ENCODE measurements at regions not wholly inside any gene's neighbourhood (a gene's known extent, or its start where the extent isn't known, plus 50 kb on each side); places are given as distances from the start of the nearest gene placed in this dataset.

- no peaks in the 10 kb centered on the region for H3K27me3 ChIP-seq (ENCODE audit: insufficient read depth, low read length)
- no TSS peak for BruUV-seq (replicated peaks)
- ChIA-PET RAD21 (ENCODE audit: low non-redundant PET in 1 of 2, low total read pairs in 2 of 2, uncharacterized antibody in 2 of 2, unreplicated experiment in 2 of 2) (no interaction called here), POLR2A (no interaction called here), CTCF (no interaction called here)
- no peak for DNase-seq (ENCODE audit: low read depth, low spot score)
- H3K4me2 ChIP-seq (ENCODE audit: low read length), result no peak overlapping the region
- intact Hi-C loops (cut with micrococcal nuclease), result no loop called here
- ATAC-seq, result no peak
- no peak for TF ChIP-seq POLR2AphosphoS5 (IDR thresholded peaks at IDR 0.05; ENCODE audit: low read depth, low read length)
- TF ChIP-seq EZH2phosphoT487 (IDR thresholded peaks at IDR 0.05; ENCODE audit: borderline replicate concordance), result no peak
- TF ChIP-seq ZNF274 (IDR thresholded peaks at IDR 0.05; ENCODE audit: low read depth, low read length), result no peak
- TF ChIP-seq TCF7L2 (IDR thresholded peaks at IDR 0.05; ENCODE audit: borderline replicate concordance, extremely low read depth, insufficient read depth, insufficient read length), result no peak
- no peak for TF ChIP-seq EGR1 (IDR thresholded peaks at IDR 0.05; ENCODE audit: low read depth)
- TF ChIP-seq FOSL1 (IDR thresholded peaks at IDR 0.05; ENCODE audit: low read depth), result no peak
- TF ChIP-seq YY1 (IDR thresholded peaks at IDR 0.05; ENCODE audit: extremely low read depth, insufficient replicate concordance, low read depth, low read length), result no peak
- TF ChIP-seq, protein P1, sequence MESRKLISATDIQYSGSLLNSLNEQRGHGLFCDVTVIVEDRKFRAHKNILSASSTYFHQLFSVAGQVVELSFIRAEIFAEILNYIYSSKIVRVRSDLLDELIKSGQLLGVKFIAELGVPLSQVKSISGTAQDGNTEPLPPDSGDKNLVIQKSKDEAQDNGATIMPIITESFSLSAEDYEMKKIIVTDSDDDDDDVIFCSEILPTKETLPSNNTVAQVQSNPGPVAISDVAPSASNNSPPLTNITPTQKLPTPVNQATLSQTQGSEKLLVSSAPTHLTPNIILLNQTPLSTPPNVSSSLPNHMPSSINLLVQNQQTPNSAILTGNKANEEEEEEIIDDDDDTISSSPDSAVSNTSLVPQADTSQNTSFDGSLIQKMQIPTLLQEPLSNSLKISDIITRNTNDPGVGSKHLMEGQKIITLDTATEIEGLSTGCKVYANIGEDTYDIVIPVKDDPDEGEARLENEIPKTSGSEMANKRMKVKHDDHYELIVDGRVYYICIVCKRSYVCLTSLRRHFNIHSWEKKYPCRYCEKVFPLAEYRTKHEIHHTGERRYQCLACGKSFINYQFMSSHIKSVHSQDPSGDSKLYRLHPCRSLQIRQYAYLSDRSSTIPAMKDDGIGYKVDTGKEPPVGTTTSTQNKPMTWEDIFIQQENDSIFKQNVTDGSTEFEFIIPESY (IDR thresholded peaks at IDR 0.05; ENCODE audit: extremely low read depth, insufficient replicate concordance, low read length), result no peak
- no peak for TF ChIP-seq CEBPB (IDR thresholded peaks at IDR 0.05; ENCODE audit: low read depth)
- TF ChIP-seq RAD21 (IDR thresholded peaks at IDR 0.05; ENCODE audit: low read depth), result no peak
- no peak for TF ChIP-seq CBX3 (IDR thresholded peaks at IDR 0.05; ENCODE audit: low read depth)
- no peak for TF ChIP-seq EZH2 (IDR thresholded peaks at IDR 0.05)
- no peak for TF ChIP-seq SP1 (IDR thresholded peaks at IDR 0.05; ENCODE audit: low read depth)
- H4K20me1 ChIP-seq (ENCODE audit: insufficient read depth), result no peaks in the 10 kb centered on the region
- H3K9me3 ChIP-seq (ENCODE audit: control insufficient read depth in 1 of 2, insufficient read depth in 1 of 2, low read depth in 1 of 2, low read length in 2 of 2), result no peaks in the 10 kb centered on the region
- no peaks in the 10 kb centered on the region for H3K4me1 ChIP-seq (ENCODE audit: control insufficient read depth in 1 of 2, insufficient read depth in 2 of 2, low read length in 2 of 2)
- H3K9ac ChIP-seq (ENCODE audit: low read length), result no peak overlapping the region
- H3K27ac ChIP-seq (ENCODE audit: low read depth, low read length), result no peak overlapping the region
- no peaks in the 10 kb centered on the region for H3K9me2 ChIP-seq (ENCODE audit: insufficient read depth)
- H3K36me3 ChIP-seq (ENCODE audit: control insufficient read depth in 1 of 2, insufficient read depth in 2 of 2, low read length in 2 of 2), result no peaks in the 10 kb centered on the region
- no peak overlapping the region for H2AFZ ChIP-seq (ENCODE audit: low read depth, low read length, poor library complexity, severe bottlenecking)
- H3K79me2 ChIP-seq (ENCODE audit: insufficient read depth, low read length), result no peaks in the 10 kb centered on the region
- no peak overlapping the region for H3K4me3 ChIP-seq (replicated peaks in 1 of 2; ENCODE audit: low read depth in 1 of 2, low read length in 2 of 2)
Measured at GRCh38 chr6:81293896-81294295, 458.6 kb downstream of the TENT5A start.
